BLaER1 (cell line): ENCODE measurements at regions not wholly inside any gene's neighbourhood (a gene's known extent, or its start where the extent isn't known, plus 50 kb on each side); places are given as distances from the start of the nearest gene placed in this dataset.
"Not testable (repeated sequence)": the region's sequence is repeated elsewhere in the genome, so short reads cannot be mapped to it uniquely, and the experiment has no call there.

Experiments used
- H3K27ac ChIP-seq: shearing (Covaris generic); formaldehyde crosslinking; 2 replicates; pipeline ENCODE4 v1.8.1; 2022
- H3K27me3 ChIP-seq: shearing (Covaris generic); formaldehyde crosslinking; 2 replicates; pipeline ENCODE4 v1.8.1; 2022
- H3K36me3 ChIP-seq: shearing (Covaris generic); formaldehyde crosslinking; 2 replicates; pipeline ENCODE4 v1.8.1; 2022
- H3K4me1 ChIP-seq: shearing (Covaris generic); formaldehyde crosslinking; 2 replicates; pipeline ENCODE4 v1.8.1; 2022
- H3K4me2 ChIP-seq: shearing (Covaris generic); formaldehyde crosslinking; 2 replicates; pipeline ENCODE4 v1.8.1; 2022
- H3K4me3 ChIP-seq: shearing (Covaris generic); formaldehyde crosslinking; 2 replicates; pipeline ENCODE4 v1.8.1; 2022
- H3K9ac ChIP-seq: shearing (Covaris generic); formaldehyde crosslinking; 2 replicates; pipeline ENCODE4 v1.8.1; 2022
- H3K9me3 ChIP-seq: shearing (Covaris generic); formaldehyde crosslinking; 2 replicates; pipeline ENCODE4 v1.8.1; 2022
- H4K20me1 ChIP-seq: shearing (Covaris generic); formaldehyde crosslinking; 2 replicates; pipeline ENCODE4 v1.8.1; 2022
- Cebpa-rat ChIP-seq: shearing (Covaris generic); IDR thresholded peaks from 2 replicates; pipeline ENCODE4 v1.8.1; 2022

DNA sequence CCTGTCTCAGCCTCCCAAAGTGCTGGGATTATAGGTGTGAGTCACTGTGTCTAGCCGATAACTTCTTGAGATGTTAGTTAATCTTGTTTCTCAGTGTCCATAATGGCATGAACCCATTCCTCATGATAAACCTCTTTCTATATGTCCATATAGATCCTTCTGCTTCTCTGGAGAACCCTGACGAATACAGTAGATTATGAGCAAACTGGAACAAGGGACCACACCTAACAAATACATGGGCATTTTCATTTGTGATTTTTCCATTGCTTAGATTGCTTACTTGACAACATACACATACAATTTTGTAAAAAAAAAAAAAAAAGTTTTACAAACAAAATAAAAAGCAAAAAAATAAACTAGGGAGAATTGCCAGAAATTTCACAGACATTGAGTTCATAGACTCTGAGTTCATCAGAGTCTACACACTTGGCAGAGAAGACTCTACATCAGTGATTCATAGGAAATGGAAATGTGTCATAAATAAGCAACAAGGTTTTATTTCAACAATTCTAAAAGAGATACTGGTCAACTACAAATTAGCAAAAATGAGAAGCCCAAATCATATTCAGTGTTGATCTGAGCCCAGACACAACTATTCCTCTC, 96.7 kb downstream of the GALR1 start:
- no peak overlapping the region for H3K27ac ChIP-seq
- no peak for TF ChIP-seq Cebpa-rat
- H3K4me1 ChIP-seq, result no peaks in the 10 kb centered on the region
- H3K4me3 ChIP-seq, result no peak overlapping the region
- H3K36me3 ChIP-seq, result no peaks in the 10 kb centered on the region
- H3K9ac ChIP-seq, result no peak overlapping the region
- no peak overlapping the region for H3K4me2 ChIP-seq
- no peaks in the 10 kb centered on the region for H3K9me3 ChIP-seq
- no peaks in the 10 kb centered on the region for H4K20me1 ChIP-seq
- H3K27me3 ChIP-seq, result no peaks in the 10 kb centered on the region

DNA sequence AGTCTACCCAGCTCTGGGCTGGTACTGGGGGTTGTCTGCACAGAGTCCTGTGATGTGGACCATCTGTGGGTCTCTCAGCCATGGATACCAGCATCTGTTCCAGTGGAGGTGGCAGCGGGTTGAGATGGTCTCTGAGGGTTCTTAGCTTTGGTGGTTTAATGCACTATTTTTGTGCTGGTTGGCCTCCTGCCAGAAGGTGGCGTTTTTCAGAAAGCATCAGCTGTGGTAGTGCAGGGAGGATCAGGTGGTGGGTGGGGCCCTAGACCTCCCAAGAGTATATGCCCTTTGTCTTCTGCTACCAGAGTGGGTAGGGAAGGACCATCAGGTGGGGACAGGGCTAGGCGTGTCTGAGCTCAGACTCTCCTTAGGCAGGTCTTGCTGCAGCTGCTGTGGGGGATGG, 103.7 kb downstream of the GALR1 start:
- H3K4me3 ChIP-seq, H3K27ac ChIP-seq, H3K27me3 ChIP-seq, H3K9ac ChIP-seq, H3K4me2 ChIP-seq, H3K36me3 ChIP-seq, H3K9me3 ChIP-seq, H3K4me1 ChIP-seq, H4K20me1 ChIP-seq: not testable (repeated sequence)

DNA sequence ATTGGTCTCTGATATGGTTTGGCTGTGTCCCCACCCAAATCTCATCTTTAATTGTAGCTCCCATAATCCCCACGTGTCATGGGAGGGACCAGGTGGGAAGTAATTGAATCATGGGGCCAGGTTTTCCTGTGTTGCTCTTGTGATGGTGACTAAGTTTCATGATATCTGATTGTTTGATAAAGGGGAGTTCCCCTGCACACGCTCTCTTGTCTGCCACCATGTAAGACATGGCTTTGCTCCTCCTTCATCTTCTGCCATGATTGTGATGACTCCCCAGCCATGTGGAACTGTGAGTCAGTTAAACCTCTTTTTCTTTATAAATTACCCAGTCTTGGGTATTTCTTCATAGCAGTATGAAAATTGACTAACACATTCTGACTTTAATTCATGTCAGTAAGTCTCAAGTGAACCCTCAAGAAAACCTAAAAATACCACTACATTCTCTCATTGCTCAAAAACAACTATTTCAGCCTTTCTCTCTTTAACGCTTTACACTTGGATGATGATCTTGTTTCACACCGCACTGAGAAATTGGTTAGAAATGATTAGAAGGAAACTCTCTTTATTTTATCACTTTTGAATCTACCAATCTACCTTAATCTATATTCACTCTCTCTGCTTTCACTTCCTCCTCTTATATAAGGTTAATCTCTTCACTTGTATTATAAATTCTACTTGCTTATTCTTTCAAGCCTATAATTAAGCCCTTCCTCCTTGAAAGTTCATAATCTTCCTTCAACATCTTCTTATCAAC, 110.1 kb downstream of the GALR1 start:
- TF ChIP-seq Cebpa-rat, result no peak
- peaks cover 10% of the 10 kb centered on the region for H3K9me3 ChIP-seq
- no peaks in the 10 kb centered on the region for H3K27me3 ChIP-seq
- no peaks in the 10 kb centered on the region for H3K36me3 ChIP-seq
- H3K4me1 ChIP-seq, result peaks cover 10% of the 10 kb centered on the region; the same call in 1 of the 2 replicates
- no peak overlapping the region for H3K4me2 ChIP-seq
- no peak overlapping the region for H3K9ac ChIP-seq
- no peak overlapping the region for H3K4me3 ChIP-seq
- H4K20me1 ChIP-seq, result no peaks in the 10 kb centered on the region
- no peak overlapping the region for H3K27ac ChIP-seq

DNA sequence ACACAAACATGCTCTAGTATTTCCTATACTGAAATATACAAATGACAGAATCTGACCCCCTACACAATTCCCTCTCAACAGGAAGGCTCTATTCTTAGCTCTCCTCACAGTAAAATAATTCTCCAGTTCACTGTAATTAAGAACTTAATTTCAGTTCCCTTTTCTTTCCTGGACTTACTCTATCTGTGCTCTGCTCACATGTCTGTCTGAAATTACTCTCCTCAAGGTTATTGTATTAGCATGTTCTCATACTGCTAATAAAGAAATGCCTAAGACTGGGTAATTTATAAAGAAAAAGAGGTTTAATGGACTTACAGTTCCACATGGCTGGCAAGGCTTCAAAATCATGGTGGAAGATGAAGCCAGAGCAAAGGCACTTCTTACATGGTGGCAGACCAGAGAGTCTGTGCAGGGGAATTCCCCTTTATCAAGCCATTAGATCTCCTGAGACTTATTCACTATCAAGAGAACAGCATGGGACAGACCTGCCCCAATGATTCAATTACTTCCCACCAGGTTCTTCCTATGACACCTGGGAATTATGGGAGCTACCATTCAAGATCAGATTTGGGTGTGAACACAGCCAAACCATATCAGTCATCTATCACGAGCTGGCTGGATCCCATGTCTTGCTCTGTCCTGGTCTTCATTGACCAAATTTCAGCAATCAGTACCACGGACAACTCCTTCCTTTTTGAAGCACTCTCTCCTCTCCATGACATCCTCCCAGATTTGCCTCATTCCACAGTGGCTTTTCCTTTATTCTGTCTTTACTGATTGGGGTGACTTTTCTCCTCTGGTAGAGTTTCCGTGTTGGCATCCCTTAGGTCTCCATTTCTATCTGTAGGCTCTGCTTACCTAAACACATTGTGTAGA, 110.9 kb downstream of the GALR1 start:
- no peak overlapping the region for H3K9ac ChIP-seq
- TF ChIP-seq Cebpa-rat, result no peak
- H3K4me1 ChIP-seq, result peaks cover 10% of the 10 kb centered on the region; the same call in 1 of the 2 replicates
- H3K4me3 ChIP-seq, result no peak overlapping the region
- no peak overlapping the region for H3K27ac ChIP-seq
- H3K27me3 ChIP-seq, result no peaks in the 10 kb centered on the region
- H3K36me3 ChIP-seq, result no peaks in the 10 kb centered on the region
- H3K9me3 ChIP-seq, result peaks cover 10% of the 10 kb centered on the region
- no peak overlapping the region for H3K4me2 ChIP-seq
- no peaks in the 10 kb centered on the region for H4K20me1 ChIP-seq

DNA sequence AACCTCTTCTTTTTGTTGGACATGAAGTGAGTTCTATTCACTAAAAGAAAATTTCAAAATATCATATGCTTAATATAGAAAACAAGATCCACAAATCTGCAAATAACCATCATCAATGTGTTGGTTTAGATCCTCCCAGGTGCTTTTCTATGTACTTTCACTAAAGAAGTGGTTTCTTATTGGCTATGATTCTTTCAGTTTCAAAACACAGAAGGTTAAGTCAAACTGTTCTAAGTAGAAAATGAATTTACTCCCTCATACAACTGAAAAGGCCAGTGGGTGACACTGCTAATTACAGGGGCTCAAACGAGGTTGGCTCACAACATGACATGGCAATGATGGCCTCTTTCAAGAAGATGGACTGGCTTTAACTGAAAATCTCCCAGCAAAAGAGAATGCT, 111.7 kb downstream of the GALR1 start:
- Histone ChIP-seq H3K4me1 (peaks cover 10% of the 10 kb centered on the region; the same call in 1 of the 2 replicates), H3K27me3 (no peaks in the 10 kb centered on the region), H3K4me2 (no peak overlapping the region), H3K9me3 (peaks cover 10% of the 10 kb centered on the region), H3K9ac (no peak overlapping the region), H3K4me3 (no peak overlapping the region), H4K20me1 (no peaks in the 10 kb centered on the region), H3K27ac (no peak overlapping the region), H3K36me3 (no peaks in the 10 kb centered on the region)
- TF ChIP-seq Cebpa-rat, result no peak

DNA sequence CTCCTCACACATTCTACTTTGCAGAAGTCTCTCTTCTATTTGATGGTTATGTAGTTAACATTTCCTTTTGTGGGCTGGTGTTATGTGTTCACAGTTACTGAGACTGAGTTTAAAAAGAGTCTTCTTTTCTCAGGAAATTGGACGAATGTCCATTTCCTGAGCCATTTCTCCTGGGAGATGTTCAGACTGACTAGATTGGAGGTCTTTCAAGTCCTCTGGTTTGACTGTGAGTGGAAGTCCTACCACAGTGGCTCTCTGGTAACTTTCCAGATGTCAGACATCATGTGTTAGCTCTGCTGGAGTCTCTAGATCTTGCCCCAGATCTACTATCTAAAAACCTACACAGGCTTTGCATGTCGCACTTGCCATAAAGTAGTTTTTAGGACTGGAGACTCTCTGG, 116.0 kb downstream of the GALR1 start:
- Histone ChIP-seq H3K4me3 (no peak overlapping the region), H3K9me3 (peaks cover 26% of the 10 kb centered on the region), H3K27ac (no peak overlapping the region), H3K4me1 (peaks cover under 1% of the 10 kb centered on the region; the same call in 1 of the 2 replicates), H4K20me1 (no peaks in the 10 kb centered on the region), H3K36me3 (no peaks in the 10 kb centered on the region), H3K4me2 (no peak overlapping the region), H3K27me3 (no peaks in the 10 kb centered on the region), H3K9ac (no peak overlapping the region)
- TF ChIP-seq Cebpa-rat, result no peak

DNA sequence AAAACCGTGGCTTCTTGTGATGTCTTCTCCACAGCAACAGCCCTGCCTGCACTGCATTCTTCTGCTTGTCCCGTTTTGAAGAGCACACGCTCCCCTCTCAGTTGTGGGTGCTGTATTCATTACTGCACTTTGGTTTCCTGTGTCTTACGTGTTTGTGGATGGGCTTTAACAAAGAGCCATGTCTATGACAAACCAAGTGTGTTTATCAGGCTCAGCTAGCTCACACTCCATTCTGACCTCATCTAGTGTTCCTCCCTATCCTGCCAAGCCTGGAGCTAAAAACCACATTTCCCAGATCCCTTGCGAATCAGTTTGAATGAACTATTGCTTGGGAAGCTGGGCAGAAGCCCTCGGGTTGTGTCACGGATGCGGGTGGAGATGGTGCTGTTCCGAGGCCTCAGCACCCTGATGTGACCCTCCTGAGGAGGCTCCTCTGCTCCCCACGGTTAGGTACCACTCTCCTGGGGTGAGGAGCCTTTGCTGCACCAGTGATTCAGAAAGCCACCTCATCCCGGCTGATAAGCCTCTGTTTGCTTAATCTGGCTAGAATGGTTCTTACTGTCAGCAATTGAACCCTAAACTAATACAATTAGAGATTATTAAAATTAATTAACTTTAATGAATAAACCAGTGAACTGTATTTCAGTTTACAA, 116.5 kb downstream of the GALR1 start:
- no peak overlapping the region for H3K27ac ChIP-seq
- no peak overlapping the region for H3K4me2 ChIP-seq
- H3K4me3 ChIP-seq, result no peak overlapping the region
- no peaks in the 10 kb centered on the region for H3K36me3 ChIP-seq
- no peaks in the 10 kb centered on the region for H3K4me1 ChIP-seq
- no peaks in the 10 kb centered on the region for H3K27me3 ChIP-seq
- H3K9me3 ChIP-seq, result peaks cover 26% of the 10 kb centered on the region
- TF ChIP-seq Cebpa-rat, result no peak
- no peak overlapping the region for H3K9ac ChIP-seq
- H4K20me1 ChIP-seq, result no peaks in the 10 kb centered on the region

DNA sequence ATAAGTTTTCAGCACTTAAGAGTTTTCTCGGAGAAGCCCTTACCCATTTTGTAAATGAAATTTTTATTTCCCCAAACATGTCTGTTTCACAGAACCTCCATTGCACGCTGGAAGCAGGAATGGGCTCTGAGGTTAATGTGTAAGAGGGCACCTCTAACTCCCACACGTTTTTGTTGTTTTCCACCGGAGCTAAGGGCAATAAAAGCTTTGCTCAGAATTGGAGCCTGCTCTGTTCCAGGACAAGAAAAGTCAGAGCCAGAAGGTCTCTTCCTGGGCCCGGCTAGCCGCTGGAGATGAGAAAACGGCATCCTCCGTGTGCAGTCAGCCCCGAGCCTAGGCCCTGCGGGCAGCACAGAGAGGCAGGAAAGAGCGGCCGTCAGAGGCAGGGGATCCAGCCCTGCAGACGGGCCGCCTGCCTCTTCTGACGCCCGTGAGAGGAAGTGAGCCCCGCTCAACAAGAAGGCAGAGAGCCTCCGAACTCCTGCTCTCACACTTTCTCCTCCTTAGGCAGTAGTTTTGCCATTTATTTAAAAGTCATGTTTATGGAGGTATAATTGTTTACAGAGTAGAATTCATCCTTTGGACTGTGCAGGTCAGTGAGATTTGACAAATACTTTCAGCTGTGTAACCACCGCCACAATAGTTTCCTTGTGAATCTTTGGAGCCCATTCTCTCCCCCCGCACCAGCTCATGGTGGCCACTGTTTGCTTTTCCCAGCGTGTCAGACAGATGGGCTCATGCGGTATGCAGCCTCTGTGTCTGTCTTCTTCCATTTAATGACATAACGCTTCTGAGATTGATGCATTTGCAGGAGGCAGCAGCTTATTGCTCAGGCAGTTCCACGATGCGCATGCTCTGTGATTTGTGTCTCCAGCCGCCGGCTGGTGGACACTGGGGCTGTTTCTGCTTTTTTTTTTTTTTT, 117.3 kb downstream of the GALR1 start:
- Histone ChIP-seq H3K36me3 (no peaks in the 10 kb centered on the region), H3K9me3 (peaks cover 26% of the 10 kb centered on the region), H3K27ac (no peak overlapping the region), H3K27me3 (no peaks in the 10 kb centered on the region), H3K4me1 (no peaks in the 10 kb centered on the region), H3K4me3 (no peak overlapping the region), H3K9ac (no peak overlapping the region), H4K20me1 (no peaks in the 10 kb centered on the region), H3K4me2 (no peak overlapping the region)
- TF ChIP-seq Cebpa-rat, result no peak

DNA sequence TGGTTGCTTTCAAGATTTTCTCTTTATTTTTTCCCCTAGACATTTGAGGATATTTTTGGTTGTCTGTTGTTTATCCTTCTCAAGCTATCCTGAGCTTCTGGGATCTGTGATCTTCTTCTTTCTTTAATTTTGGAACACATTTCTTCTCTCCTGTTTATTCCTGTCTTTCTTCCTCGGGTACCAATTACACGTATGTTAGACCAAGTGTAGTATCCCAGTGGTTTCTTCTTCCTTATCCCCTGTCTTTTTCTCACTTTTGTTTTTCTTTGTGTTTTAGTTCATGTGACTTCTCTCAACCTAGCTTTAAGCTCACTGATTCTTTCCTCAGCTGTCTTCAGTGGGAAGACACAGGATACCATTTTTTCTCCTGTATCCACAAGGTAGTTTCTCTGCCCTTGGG, 120.0 kb downstream of the GALR1 start:
- Histone ChIP-seq H3K27ac (no peak overlapping the region), H4K20me1 (no peaks in the 10 kb centered on the region), H3K27me3 (no peaks in the 10 kb centered on the region), H3K4me2 (no peak overlapping the region), H3K4me1 (no peaks in the 10 kb centered on the region), H3K9me3 (peaks cover 16% of the 10 kb centered on the region), H3K4me3 (no peak overlapping the region), H3K9ac (no peak overlapping the region), H3K36me3 (no peaks in the 10 kb centered on the region)
- TF ChIP-seq Cebpa-rat, result no peak
